ENCODE measurements at regions not wholly inside any gene's neighbourhood (a gene's known extent, or its start where the extent isn't known, plus 50 kb on each side); places are given as distances from the start of the nearest gene placed in this dataset.

GRCh38 chr4:122532766-122533165, 76.2 kb upstream of the IL2 start:
- H3K4me3 ChIP-seq (ENCODE audit: low read depth, low read length) = no peak overlapping the region
- DNase-seq (ENCODE audit: low read depth) = no peak
- TF ChIP-seq CTCF (conservative IDR thresholded peaks at IDR 0.05; ENCODE audit: low read depth, low read length) = no peak

- no peak for TF ChIP-seq CTCF (conservative IDR thresholded peaks at IDR 0.05; ENCODE audit: low read depth, low read length)
- no peak for DNase-seq (ENCODE audit: low read depth)
- H3K4me3 ChIP-seq (ENCODE audit: low read depth, low read length) = no peak overlapping the region
Observed at GRCh38 chr4:122531514-122531913, 75.0 kb upstream of the IL2 start.

- TF ChIP-seq CTCF (conservative IDR thresholded peaks at IDR 0.05; ENCODE audit: low read depth, low read length) = no peak
- H3K4me3 ChIP-seq (ENCODE audit: low read depth, low read length) = no peak overlapping the region
- no peak for DNase-seq (ENCODE audit: low read depth)
Observed at GRCh38 chr4:122531038-122531437, 74.5 kb upstream of the IL2 start.

GRCh38 chr4:122528879-122529278, 72.4 kb upstream of the IL2 start:
- DNase-seq (ENCODE audit: low read depth) = no peak
- H3K4me3 ChIP-seq (ENCODE audit: low read depth, low read length) = no peak overlapping the region

GRCh38 chr4:122525865-122526264, 69.3 kb upstream of the IL2 start:
- no peak for TF ChIP-seq CTCF (conservative IDR thresholded peaks at IDR 0.05; ENCODE audit: low read depth, low read length)
- H3K4me3 ChIP-seq (ENCODE audit: low read depth, low read length) = no peak overlapping the region
- DNase-seq (ENCODE audit: low read depth) = no peak

More at GRCh38 chr4:122528879-122529278, 72.4 kb upstream of the IL2 start:
- TF ChIP-seq CTCF (conservative IDR thresholded peaks at IDR 0.05; ENCODE audit: low read depth, low read length) = no peak

- H3K4me3 ChIP-seq (ENCODE audit: low read depth, low read length) = no peak overlapping the region
- no peak for TF ChIP-seq CTCF (conservative IDR thresholded peaks at IDR 0.05; ENCODE audit: low read depth, low read length)
- no peak for DNase-seq (ENCODE audit: low read depth)
Observed at GRCh38 chr4:122524176-122524575, 67.7 kb upstream of the IL2 start.

GRCh38 chr4:122522944-122523343, 66.4 kb upstream of the IL2 start:
- no peak overlapping the region for H3K4me3 ChIP-seq (ENCODE audit: low read depth, low read length)
- no peak for DNase-seq (ENCODE audit: low read depth)
- no peak for TF ChIP-seq CTCF (conservative IDR thresholded peaks at IDR 0.05; ENCODE audit: low read depth, low read length)
